SK-N-SH (cell line): ENCODE measurements at regions not wholly inside any gene's neighbourhood (a gene's known extent, or its start where the extent isn't known, plus 50 kb on each side); places are given as distances from the start of the nearest gene placed in this dataset.

Experiments used
- CTCF ChIA-PET: fragments of 300-600, 350-600 bp; formaldehyde crosslinking; extraction: SDS; loops from one replicate; lab custom pipeline; 2021; lab: Yijun Ruan, JAX
- POLR2A ChIA-PET: fragments of 350-600 bp; sonication (Branson Sonifier 250); formaldehyde crosslinking; extraction: SDS; loops from one replicate; lab custom pipeline; 2020; ENCODE audit warnings: antibody characterized with exemption, inconsistent platforms; lab: Yijun Ruan, JAX
- DNase-seq: peaks from one replicate; pipeline ENCODE4 v3.0.0; 2012
- H2AFZ ChIP-seq: fragments of 200-600 bp; sonication (generic); 2 replicates; pipeline ENCODE4 v1.8.1; 2016; ENCODE audit warnings: antibody characterized with exemption, mild to moderate bottlenecking, low read depth
- H3F3A ChIP-seq: fragments of 200-600 bp; sonication (generic); replicated peaks from 2 replicates; pipeline ENCODE3; 2016; ENCODE audit warnings: antibody characterized with exemption, mild to moderate bottlenecking; ENCODE audit not compliant: insufficient read depth
- H3K27ac ChIP-seq, 2 experiments: fragments of 200-500 bp in 1 of 2; fragments of 200-600 bp in 1 of 2; sonication (Bioruptor generic) in 1 of 2; sonication (generic), shearing (Covaris generic) in 1 of 2; 2 replicates each; pipeline versions ENCODE4 v1.5.1 to v1.6.1; 2014 to 2016; ENCODE audit warnings: low read depth in 2 of 2, inconsistent platforms in 1 of 2, low read length in 1 of 2, mild to moderate bottlenecking in 1 of 2, mixed read lengths in 1 of 2
- H3K27me3 ChIP-seq: fragments of 200-600 bp; sonication (generic), shearing (Covaris generic); 2 replicates; pipeline ENCODE4 v1.6.1; 2016; ENCODE audit warnings: mixed run types; ENCODE audit not compliant: insufficient read depth
- H3K36me3 ChIP-seq, 2 experiments: fragments of 200-500 bp in 1 of 2; fragments of 200-600 bp in 1 of 2; sonication (Bioruptor generic) in 1 of 2; sonication (generic) in 1 of 2; replicated peaks in 1 of 2; 2 replicates each; pipeline versions ENCODE3 to v1.5.1; 2014 to 2016; ENCODE audit warnings: low read length in 1 of 2, mild to moderate bottlenecking in 1 of 2; ENCODE audit not compliant: insufficient read depth in 2 of 2, control insufficient read depth in 1 of 2
- H3K4me1 ChIP-seq, 2 experiments: fragments of 200-500 bp in 1 of 2; fragments of 200-600 bp in 1 of 2; sonication (Bioruptor generic) in 1 of 2; sonication (generic), shearing (Covaris generic) in 1 of 2; 2 replicates each; pipeline versions ENCODE4 v1.5.1 to v1.6.1; 2014 to 2016; ENCODE audit warnings: low read depth in 1 of 2, low read length in 1 of 2, mixed run types in 1 of 2; ENCODE audit not compliant: insufficient read depth in 2 of 2, control insufficient read depth in 1 of 2
- H3K4me2 ChIP-seq: fragments of 200-600 bp; sonication (generic), shearing (Covaris generic); 2 replicates; pipeline ENCODE4 v1.6.1; 2017; ENCODE audit warnings: mixed run types
- H3K4me3 ChIP-seq, 2 experiments: fragments of 200-500 bp in 1 of 2; fragments of 200-600 bp in 1 of 2; sonication (Bioruptor generic) in 1 of 2; sonication (generic), shearing (Covaris generic) in 1 of 2; 2 replicates each; pipeline versions ENCODE4 v1.5.1 to v1.8.1; 2014 to 2016; ENCODE audit warnings: low read depth in 2 of 2, inconsistent platforms in 1 of 2, low read length in 1 of 2, mild to moderate bottlenecking in 1 of 2, mixed read lengths in 1 of 2, moderate library complexity in 1 of 2
- H3K79me2 ChIP-seq: fragments of 200-600 bp; sonication (generic); 2 replicates; pipeline ENCODE4 v1.8.1; 2017; ENCODE audit warnings: mild to moderate bottlenecking; ENCODE audit not compliant: insufficient read depth
- H3K9ac ChIP-seq: fragments of 200-600 bp; sonication (generic); 2 replicates; pipeline ENCODE4 v1.6.1; 2017; ENCODE audit warnings: mixed run types
- H3K9me2 ChIP-seq: fragments of 200-600 bp; sonication (generic); 2 replicates; pipeline ENCODE4 v1.6.1; 2017; ENCODE audit warnings: mixed run types
- H3K9me3 ChIP-seq: fragments of 200-600 bp; sonication (generic); 2 replicates; pipeline ENCODE4 v1.6.1; 2017; ENCODE audit warnings: mixed run types, mild to moderate bottlenecking, moderate library complexity
- H4K20me1 ChIP-seq: fragments of 200-600 bp; sonication (generic); 2 replicates; pipeline ENCODE4 v1.6.1; 2017; ENCODE audit warnings: mild to moderate bottlenecking, mixed run types; ENCODE audit not compliant: insufficient read depth
- CHD2 ChIP-seq: fragments of 150-350 bp; IDR thresholded peaks from 2 replicates; pipeline ENCODE4 v1.6.1; 2018; ENCODE audit warnings: low read length; ENCODE audit not compliant: partially characterized antibody
- FOSL2 ChIP-seq: IDR thresholded peaks from 2 replicates; pipeline ENCODE4 v1.4.0; 2012; ENCODE audit warnings: low read depth, mild to moderate bottlenecking, moderate library complexity, borderline replicate concordance
- FOXJ3 ChIP-seq: sonication (generic); formaldehyde crosslinking; IDR thresholded peaks from 2 replicates; pipeline ENCODE4 v1.5.1; 2020; ENCODE audit warnings: mild to moderate bottlenecking, missing genetic modification reagents
- GATA2 ChIP-seq: sonication (generic); formaldehyde crosslinking; IDR thresholded peaks from 2 replicates; pipeline ENCODE4 v1.5.0; 2020; ENCODE audit warnings: mild to moderate bottlenecking, missing genetic modification reagents
- MEF2A ChIP-seq: IDR thresholded peaks from 2 replicates; pipeline ENCODE4 v1.4.0; 2012; ENCODE audit warnings: low read depth, borderline replicate concordance
- NRF1 ChIP-seq: IDR thresholded peaks from 2 replicates; pipeline ENCODE4 v1.6.1; 2012; ENCODE audit warnings: low read depth, mild to moderate bottlenecking, low read length
- PBX3 ChIP-seq: IDR thresholded peaks from 2 replicates; pipeline ENCODE4; 2012
- RCOR1 ChIP-seq: fragments of 150-350 bp; IDR thresholded peaks from 2 replicates; pipeline ENCODE4 v1.6.1; 2017; ENCODE audit warnings: antibody characterized with exemption, low read length
- TAF1 ChIP-seq: IDR thresholded peaks from 2 replicates; pipeline ENCODE4 v1.6.1; 2012; ENCODE audit warnings: low read depth, mild to moderate bottlenecking, low read length, moderate library complexity, borderline replicate concordance
- TCF12 ChIP-seq: IDR thresholded peaks from 2 replicates; pipeline ENCODE4 v1.4.0; 2012
- TEAD4 ChIP-seq: IDR thresholded peaks from 2 replicates; pipeline ENCODE4 v1.4.0; 2012; ENCODE audit warnings: mild to moderate bottlenecking, borderline replicate concordance; ENCODE audit not compliant: insufficient read depth
- YY1 ChIP-seq: IDR thresholded peaks from 2 replicates; pipeline ENCODE4 v1.4.0; 2012; ENCODE audit warnings: low read depth, mild to moderate bottlenecking
- WGBS: methylation state at CpG from one replicate; pipeline ENCODE4 v1.1.6; 2017; ENCODE audit warnings: low lambda C conversion rate; 5-methylcytosine and 5-hydroxymethylcytosine counted together
- TF ChIP-seq, protein P1 (sequence below): fragments of 150-350 bp; IDR thresholded peaks from 2 replicates; pipeline ENCODE4 v1.6.1; 2017; ENCODE audit warnings: antibody characterized with exemption, low read length, low read depth, borderline replicate concordance
- TF ChIP-seq, protein P2 (sequence below): IDR thresholded peaks from 2 replicates; pipeline ENCODE4 v1.4.0; 2012; ENCODE audit warnings: low read depth, borderline replicate concordance
- TF ChIP-seq, protein P3 (sequence below): fragments of 150-350 bp; IDR thresholded peaks from 2 replicates; pipeline ENCODE4 v1.6.1; 2016; ENCODE audit warnings: mild to moderate bottlenecking, low read depth, low read length

- no peak overlapping the region for H3K27ac ChIP-seq
- no peaks in the 10 kb centered on the region for H4K20me1 ChIP-seq
- no peak overlapping the region for H3K9ac ChIP-seq
- H2AFZ ChIP-seq = no peak overlapping the region
- DNase-seq = no peak
- no peak overlapping the region for H3K4me2 ChIP-seq
- no peaks in the 10 kb centered on the region; a peak in 1 of 4 replicates for H3K4me1 ChIP-seq
- H3F3A ChIP-seq = no peaks in the 10 kb centered on the region
- no peaks in the 10 kb centered on the region for H3K27me3 ChIP-seq
- H3K79me2 ChIP-seq = no peaks in the 10 kb centered on the region
- H3K4me3 ChIP-seq = no peak overlapping the region
- ChIA-PET CTCF (no interaction called here), POLR2A (no interaction called here)
- no peak for TF ChIP-seq FOSL2
- no peak for TF ChIP-seq CHD2
- TF ChIP-seq YY1 = no peak
- TF ChIP-seq, protein P1, sequence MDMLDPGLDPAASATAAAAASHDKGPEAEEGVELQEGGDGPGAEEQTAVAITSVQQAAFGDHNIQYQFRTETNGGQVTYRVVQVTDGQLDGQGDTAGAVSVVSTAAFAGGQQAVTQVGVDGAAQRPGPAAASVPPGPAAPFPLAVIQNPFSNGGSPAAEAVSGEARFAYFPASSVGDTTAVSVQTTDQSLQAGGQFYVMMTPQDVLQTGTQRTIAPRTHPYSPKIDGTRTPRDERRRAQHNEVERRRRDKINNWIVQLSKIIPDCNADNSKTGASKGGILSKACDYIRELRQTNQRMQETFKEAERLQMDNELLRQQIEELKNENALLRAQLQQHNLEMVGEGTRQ = no peak
- TF ChIP-seq, protein P2, sequence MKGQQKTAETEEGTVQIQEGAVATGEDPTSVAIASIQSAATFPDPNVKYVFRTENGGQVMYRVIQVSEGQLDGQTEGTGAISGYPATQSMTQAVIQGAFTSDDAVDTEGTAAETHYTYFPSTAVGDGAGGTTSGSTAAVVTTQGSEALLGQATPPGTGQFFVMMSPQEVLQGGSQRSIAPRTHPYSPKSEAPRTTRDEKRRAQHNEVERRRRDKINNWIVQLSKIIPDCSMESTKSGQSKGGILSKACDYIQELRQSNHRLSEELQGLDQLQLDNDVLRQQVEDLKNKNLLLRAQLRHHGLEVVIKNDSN = no peak
- no peak for TF ChIP-seq TAF1
- TF ChIP-seq TEAD4 = no peak
- TF ChIP-seq FOXJ3 = no peak
- TF ChIP-seq, protein P3, sequence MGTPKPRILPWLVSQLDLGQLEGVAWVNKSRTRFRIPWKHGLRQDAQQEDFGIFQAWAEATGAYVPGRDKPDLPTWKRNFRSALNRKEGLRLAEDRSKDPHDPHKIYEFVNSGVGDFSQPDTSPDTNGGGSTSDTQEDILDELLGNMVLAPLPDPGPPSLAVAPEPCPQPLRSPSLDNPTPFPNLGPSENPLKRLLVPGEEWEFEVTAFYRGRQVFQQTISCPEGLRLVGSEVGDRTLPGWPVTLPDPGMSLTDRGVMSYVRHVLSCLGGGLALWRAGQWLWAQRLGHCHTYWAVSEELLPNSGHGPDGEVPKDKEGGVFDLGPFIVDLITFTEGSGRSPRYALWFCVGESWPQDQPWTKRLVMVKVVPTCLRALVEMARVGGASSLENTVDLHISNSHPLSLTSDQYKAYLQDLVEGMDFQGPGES = no peak
- no peak for TF ChIP-seq GATA2 (CRISPR knock-in tag)
- H3K9me3 ChIP-seq = no peaks in the 10 kb centered on the region
- peaks cover 4% of the 10 kb centered on the region; the same call in 1 of the 2 replicates for H3K9me2 ChIP-seq
- no peaks in the 10 kb centered on the region for H3K36me3 ChIP-seq
- 46% methylated on average over 2 of the region's 2 CpGs for WGBS
Measured at GRCh38 chr5:50978924-50979323, 312.5 kb downstream of the PARP8 start.

DNA sequence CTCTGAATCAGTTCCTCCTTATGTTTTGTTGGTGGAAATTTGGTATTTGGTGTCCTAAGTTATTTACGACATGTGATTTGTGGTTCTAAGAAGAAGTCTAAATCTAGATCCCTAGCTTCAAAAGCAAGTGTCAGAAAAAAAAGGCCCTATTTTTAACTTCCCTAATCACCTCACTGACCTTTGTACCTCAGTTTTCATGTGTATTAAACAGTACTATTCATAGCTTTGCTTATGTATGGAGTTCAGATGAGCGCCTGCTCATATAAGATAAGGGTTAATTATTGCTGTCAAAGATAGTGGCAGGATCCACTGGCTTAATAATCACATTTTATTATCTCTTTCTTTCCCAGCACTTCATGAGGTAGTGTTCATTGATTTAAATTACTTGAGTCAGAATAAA is 318.2 kb downstream of the PARP8 start:
- Histone ChIP-seq H3K4me2 (no peak overlapping the region), H4K20me1 (no peaks in the 10 kb centered on the region), H3K79me2 (no peaks in the 10 kb centered on the region; the same call in 1 of the 2 replicates), H3K9ac (no peak overlapping the region), H3F3A (no peaks in the 10 kb centered on the region), H3K27me3 (no peaks in the 10 kb centered on the region), H3K9me2 (no peaks in the 10 kb centered on the region), H3K9me3 (no peaks in the 10 kb centered on the region), H2AFZ (no peak overlapping the region), H3K4me1 (no peaks in the 10 kb centered on the region; a peak in 2 of 4 replicates), H3K27ac (no peak overlapping the region), H3K4me3 (no peak overlapping the region), H3K36me3 (no peaks in the 10 kb centered on the region)
- WGBS = 54% methylated on average over 2 of the region's 2 CpGs
- ChIA-PET POLR2A (interaction anchor here (0.7 kb wide), 1 partner anchor 273 kb away, joined by 3 read pairs; no protein-coding TSS in a partner anchor), CTCF (no interaction called here)
- TF ChIP-seq TEAD4 = no peak
- no peak for TF ChIP-seq PBX3
- TF ChIP-seq TCF12 = no peak
- no peak for TF ChIP-seq RCOR1
- no peak for TF ChIP-seq NRF1
- no peak for TF ChIP-seq MEF2A
- DNase-seq = no peak
